Thoracic aorta (tissue), 2 donors: ENCODE measurements at regions not wholly inside any gene's neighbourhood (a gene's known extent, or its start where the extent isn't known, plus 50 kb on each side); places are given as distances from the start of the nearest gene placed in this dataset.

Experiments
- ATAC-seq: fragments of 150-250 bp; one replicate; pipeline ENCODE4 v1.8.0; 2017; ENCODE audit warnings: low read depth; ENCODE audit not compliant: insufficient number of reproducible peaks, low FRiP score
- DNase-seq: peaks from one replicate; pipeline ENCODE4 v3.0.0-alpha.2; 2020; ENCODE audit warnings: low spot score
- H3K27ac ChIP-seq, 2 donors: fragments of 200-600 bp; sonication (generic); 1 replicate in 1 of 2; 2 replicates in 1 of 2; pipeline ENCODE4 v1.5.1; 2016; ENCODE audit warnings: mild to moderate bottlenecking in 2 of 2, moderate library complexity in 2 of 2
- H3K27me3 ChIP-seq: fragments of 200-600 bp; sonication (generic); replicated peaks from 2 replicates; pipeline ENCODE4 v1.6.0; 2016; ENCODE audit warnings: mild to moderate bottlenecking; ENCODE audit not compliant: insufficient read depth
- H3K36me3 ChIP-seq: fragments of 200-600 bp; sonication (generic); one replicate; pipeline ENCODE4 v1.5.1; 2016
- H3K4me1 ChIP-seq, 2 donors: fragments of 200-600 bp; sonication (generic); 1 replicate in 1 of 2; 2 replicates in 1 of 2; pipeline versions ENCODE4 v1.5.1 to v1.6.0; 2016; ENCODE audit warnings: low read depth in 2 of 2, mild to moderate bottlenecking in 1 of 2; ENCODE audit not compliant: control insufficient read depth in 1 of 2
- H3K4me3 ChIP-seq: fragments of 200-600 bp; sonication (generic); 2 replicates; pipeline ENCODE4 v1.5.1; 2016; ENCODE audit warnings: mild to moderate bottlenecking
- H3K9me3 ChIP-seq: fragments of 200-600 bp; sonication (generic); 2 replicates; pipeline ENCODE4 v1.5.1; 2016
- CTCF ChIP-seq: fragments of 200-600 bp; sonication (generic); IDR thresholded peaks from one replicate; pipeline ENCODE4 v1.5.1; 2019; ENCODE audit warnings: antibody characterized with exemption

DNA sequence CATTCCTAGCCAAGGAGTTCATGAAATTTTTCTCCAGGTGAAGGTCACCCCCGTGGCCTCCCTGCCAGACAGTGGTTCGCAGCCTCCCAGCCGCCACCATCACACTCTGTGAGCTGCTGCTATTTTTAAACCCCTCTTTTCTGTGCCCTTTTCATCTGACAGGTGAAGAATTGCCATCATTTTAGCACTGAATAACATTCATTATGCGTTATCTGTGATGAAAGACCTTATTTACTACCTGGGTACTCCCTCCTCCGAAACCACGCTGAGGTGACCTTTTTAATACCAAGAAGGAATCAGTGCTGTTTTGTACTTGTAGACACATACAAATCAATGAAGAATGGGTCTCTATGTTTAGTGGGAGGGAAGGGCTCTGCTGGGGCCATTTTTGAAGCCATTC, 148.9 kb upstream of the GPR12 start:
- DNase-seq = no peak
- Histone ChIP-seq H3K27me3 (no peaks in the 10 kb centered on the region), H3K4me1 (no peaks in the 10 kb centered on the region), H3K36me3 (no peaks in the 10 kb centered on the region), H3K4me3 (no peak overlapping the region), H3K9me3 (no peaks in the 10 kb centered on the region), H3K27ac (no peak overlapping the region)
- TF ChIP-seq CTCF = no peak
- ATAC-seq = no peak

DNA sequence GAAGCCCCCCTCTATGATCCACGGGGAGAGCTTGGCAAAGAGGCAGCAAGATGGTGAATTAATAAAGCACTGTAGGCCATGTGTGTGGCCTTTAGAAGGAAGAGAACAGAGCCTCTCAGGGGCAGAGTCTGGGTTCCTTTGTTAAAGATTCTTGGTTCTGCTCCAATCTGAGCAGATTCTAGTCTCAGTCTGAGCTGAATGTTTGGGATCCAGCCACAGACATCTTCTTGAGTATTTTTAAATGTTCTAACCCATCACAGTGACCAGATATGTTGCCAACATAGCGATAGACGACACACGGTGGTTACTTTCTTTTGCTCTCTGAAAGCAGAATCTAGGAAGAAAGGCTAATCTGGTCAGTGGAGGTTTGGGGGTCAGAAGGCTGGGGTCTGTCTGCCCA, 147.5 kb upstream of the GPR12 start:
- ATAC-seq (no peak), DNase-seq (no peak)
- Histone ChIP-seq H3K9me3 (no peaks in the 10 kb centered on the region), H3K4me1 (no peaks in the 10 kb centered on the region), H3K36me3 (no peaks in the 10 kb centered on the region), H3K27ac (no peak overlapping the region), H3K27me3 (no peaks in the 10 kb centered on the region), H3K4me3 (no peak overlapping the region)
- no peak for TF ChIP-seq CTCF

DNA sequence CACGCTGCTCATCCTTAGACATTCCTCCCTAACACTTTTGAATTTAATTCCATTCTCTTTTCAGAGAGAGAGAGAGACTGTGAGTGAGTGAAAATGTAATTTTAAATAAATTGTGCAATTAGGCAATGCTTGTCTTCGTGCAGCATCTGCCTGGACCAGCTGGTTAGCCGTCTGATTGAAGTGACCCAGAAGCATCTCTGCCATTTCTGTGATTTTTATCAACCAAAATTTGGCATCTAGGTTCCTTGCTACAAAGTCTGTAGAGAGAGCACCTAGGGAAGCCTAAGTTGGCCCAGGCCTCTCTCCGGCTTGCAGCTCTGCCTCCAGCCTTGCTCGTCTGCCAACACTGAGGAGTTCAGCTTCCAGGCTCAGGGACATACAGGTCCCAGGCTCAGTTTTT, 138.6 kb upstream of the GPR12 start:
- Histone ChIP-seq H3K9me3 (no peaks in the 10 kb centered on the region), H3K4me3 (no peak overlapping the region), H3K27me3 (no peaks in the 10 kb centered on the region), H3K27ac (no peak overlapping the region), H3K4me1 (no peaks in the 10 kb centered on the region), H3K36me3 (no peaks in the 10 kb centered on the region)
- no peak for ATAC-seq
- no peak for TF ChIP-seq CTCF
- no peak for DNase-seq

DNA sequence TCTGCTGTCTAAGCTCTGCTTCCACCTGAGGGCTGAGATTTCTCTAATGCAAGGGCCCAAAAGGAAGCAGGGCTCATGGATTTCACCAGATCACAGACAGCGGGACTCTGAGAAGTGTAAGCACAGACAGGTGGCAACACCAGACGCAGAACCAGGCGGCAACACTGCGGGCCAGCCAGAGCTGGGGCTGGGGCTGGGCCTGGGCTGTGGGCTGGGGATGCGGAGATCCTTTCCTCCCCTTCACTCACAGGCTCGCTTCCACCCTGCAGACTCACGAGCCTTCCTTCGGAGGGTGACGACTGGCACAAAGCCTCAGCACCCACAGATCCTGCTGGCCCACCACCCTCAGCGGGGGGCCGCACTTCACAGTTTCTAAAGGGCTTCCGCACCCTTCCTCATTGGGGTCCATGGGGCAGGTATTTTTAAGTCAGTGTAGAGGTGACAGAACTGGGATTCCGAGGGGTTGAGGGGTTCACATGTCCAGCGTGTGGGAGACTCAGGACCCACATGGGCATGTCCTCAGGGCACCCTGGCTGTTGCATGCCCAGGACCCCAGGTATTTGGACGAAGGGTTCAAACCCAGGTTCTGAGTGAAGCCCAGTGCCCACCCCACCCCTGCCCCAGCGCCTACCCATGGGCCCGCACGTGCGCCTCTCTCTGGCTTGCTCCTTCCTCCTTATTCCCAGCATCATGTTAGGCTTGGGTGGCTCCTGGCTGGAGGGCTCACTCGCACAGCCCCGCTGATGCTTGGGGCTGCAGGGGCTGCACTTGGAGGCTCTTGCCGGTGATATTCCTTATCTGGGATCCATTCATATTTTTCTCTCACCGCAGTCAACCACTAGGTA, 137.3 kb upstream of the GPR12 start:
- no peak for TF ChIP-seq CTCF
- no peak for DNase-seq
- no peak overlapping the region for H3K27ac ChIP-seq
- H3K9me3 ChIP-seq = no peaks in the 10 kb centered on the region
- no peak overlapping the region for H3K4me3 ChIP-seq
- H3K27me3 ChIP-seq = no peaks in the 10 kb centered on the region
- no peaks in the 10 kb centered on the region for H3K36me3 ChIP-seq
- H3K4me1 ChIP-seq = no peaks in the 10 kb centered on the region
- ATAC-seq = no peak

DNA sequence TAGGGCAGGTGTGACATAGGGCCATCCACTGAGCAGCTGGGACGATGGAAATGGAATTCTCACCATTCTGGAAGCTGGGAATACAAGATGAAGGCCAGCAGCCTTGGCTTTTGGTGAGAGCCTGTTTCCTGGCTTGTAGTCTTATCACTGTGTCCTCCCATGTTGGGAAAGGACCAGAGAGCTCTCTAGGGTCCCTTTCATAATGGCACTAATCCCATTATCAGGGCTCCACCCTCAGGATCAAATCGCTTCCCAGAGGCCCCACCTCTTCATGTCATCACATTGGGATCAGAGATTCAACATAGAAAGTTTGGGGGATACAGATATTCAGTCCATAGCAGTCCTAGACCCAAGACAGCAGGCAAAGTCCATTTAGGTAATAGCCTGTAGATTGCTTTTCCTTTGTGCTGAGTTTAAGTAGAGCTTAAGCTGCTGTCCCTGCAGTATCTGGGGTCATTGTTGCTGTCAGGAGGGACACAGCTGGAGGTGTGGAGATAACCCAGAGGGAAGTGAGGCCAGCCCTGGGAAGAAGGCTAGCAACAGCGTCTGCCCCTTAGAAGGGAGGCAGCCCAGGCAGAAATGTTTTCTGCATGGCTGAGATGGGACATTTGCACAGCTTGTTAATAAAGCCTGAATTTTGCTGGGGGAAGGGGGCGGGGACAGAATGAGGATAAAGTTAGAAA, 136.5 kb upstream of the GPR12 start:
- Histone ChIP-seq H3K27ac (no peak overlapping the region), H3K36me3 (no peaks in the 10 kb centered on the region), H3K27me3 (no peaks in the 10 kb centered on the region), H3K9me3 (no peaks in the 10 kb centered on the region), H3K4me3 (no peak overlapping the region), H3K4me1 (no peaks in the 10 kb centered on the region)
- ATAC-seq (no peak), DNase-seq (no peak)
- no peak for TF ChIP-seq CTCF
